GM10248 (cell line): ENCODE measurements at regions not wholly inside any gene's neighbourhood (a gene's known extent, or its start where the extent isn't known, plus 50 kb on each side); places are given as distances from the start of the nearest gene placed in this dataset.

Source experiments
- CTCF ChIA-PET: fragments of 300-600 bp; sonication (Branson Sonifier 250); formaldehyde crosslinking; extraction: SDS; loops from one replicate; lab custom pipeline; 2021; ENCODE audit warnings: antibody characterized with exemption; lab: Yijun Ruan, JAX
- POLR2A ChIA-PET: fragments of 350-650 bp; sonication (Branson Sonifier 250); formaldehyde crosslinking; extraction: SDS; loops from one replicate; lab custom pipeline; 2020; ENCODE audit warnings: antibody characterized with exemption; lab: Yijun Ruan, JAX
- DNase-seq: peaks from one replicate; pipeline ENCODE4 v3.0.0; 2012; ENCODE audit errors: extremely low spot score
- TF ChIP-seq, protein P1 (sequence below): IDR thresholded peaks from 2 replicates; pipeline ENCODE4 v1.5.1; 2012; ENCODE audit warnings: mild to moderate bottlenecking, low read depth; ENCODE audit errors: extremely low read depth, missing control alignments, control extremely low read depth

DNA sequence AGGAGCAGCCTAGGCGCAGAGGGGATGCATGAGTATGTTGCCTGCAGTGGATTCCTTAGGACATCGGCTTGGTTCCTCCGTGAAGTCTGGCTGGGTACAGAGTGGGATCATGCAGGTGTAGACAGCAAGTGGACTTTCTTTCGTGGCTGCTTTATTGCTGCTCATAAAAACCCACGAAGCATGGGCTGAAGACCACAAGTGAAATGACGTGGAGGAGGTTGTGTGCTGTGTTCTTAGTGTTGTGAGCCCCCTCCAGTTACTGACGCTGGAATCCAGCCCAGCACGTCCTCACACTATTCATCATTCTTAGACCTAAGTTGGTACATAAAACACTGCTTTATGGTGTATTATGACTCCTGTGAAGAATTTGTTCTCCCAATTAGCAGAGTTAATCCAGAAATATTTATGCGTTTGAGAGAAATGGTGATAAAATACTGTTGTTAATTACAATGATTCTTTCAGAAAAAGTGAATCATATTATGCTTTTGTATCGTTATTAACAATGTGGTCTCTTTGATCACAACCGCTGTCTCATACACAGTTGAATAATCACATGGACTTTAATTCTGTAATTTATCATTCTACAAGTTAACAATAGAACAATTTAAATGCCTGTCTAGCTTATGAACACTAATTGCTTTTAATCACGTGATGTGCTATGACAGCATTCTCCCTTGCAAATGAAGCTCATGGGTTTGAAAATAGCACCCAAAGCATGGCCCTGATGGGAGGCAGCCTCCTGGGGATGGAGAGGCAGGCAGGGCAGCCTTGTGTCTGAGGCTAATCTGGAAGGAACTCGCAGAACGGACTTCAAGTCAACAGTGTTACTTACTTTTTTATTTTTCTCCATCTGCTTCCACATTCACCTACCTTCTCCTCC is 233.9 kb upstream of the SYNDIG1 start:
- ChIA-PET POLR2A (no interaction called here), CTCF (no interaction called here)
- no peak for DNase-seq
- TF ChIP-seq, protein P1, sequence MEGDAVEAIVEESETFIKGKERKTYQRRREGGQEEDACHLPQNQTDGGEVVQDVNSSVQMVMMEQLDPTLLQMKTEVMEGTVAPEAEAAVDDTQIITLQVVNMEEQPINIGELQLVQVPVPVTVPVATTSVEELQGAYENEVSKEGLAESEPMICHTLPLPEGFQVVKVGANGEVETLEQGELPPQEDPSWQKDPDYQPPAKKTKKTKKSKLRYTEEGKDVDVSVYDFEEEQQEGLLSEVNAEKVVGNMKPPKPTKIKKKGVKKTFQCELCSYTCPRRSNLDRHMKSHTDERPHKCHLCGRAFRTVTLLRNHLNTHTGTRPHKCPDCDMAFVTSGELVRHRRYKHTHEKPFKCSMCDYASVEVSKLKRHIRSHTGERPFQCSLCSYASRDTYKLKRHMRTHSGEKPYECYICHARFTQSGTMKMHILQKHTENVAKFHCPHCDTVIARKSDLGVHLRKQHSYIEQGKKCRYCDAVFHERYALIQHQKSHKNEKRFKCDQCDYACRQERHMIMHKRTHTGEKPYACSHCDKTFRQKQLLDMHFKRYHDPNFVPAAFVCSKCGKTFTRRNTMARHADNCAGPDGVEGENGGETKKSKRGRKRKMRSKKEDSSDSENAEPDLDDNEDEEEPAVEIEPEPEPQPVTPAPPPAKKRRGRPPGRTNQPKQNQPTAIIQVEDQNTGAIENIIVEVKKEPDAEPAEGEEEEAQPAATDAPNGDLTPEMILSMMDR = no peak

DNA sequence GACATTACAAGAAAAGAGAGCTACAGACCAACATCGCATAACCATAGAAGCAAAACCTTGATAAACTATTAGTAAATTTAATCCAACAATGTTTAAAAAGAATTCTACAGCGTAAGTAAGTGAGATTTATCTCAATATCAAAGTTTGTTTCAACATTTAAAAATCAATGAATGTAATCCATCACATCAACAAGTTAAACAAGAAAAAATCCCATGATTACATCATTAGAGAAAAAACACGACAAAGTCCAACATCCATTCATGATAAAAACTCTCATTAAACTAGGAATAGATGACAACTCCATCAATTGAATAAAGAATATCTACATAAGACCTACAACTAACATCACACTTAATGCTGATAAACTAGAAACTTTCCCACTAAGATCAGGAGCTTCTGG is 239.0 kb upstream of the GGTLC1 start:
- CTCF ChIA-PET = interaction anchor here (0.9 kb wide), 1 partner anchor 13 kb away, joined by 3 read pairs; no protein-coding TSS in a partner anchor
- TF ChIP-seq, protein P1 = no peak
- DNase-seq = no peak
- POLR2A ChIA-PET = no interaction called here

DNA sequence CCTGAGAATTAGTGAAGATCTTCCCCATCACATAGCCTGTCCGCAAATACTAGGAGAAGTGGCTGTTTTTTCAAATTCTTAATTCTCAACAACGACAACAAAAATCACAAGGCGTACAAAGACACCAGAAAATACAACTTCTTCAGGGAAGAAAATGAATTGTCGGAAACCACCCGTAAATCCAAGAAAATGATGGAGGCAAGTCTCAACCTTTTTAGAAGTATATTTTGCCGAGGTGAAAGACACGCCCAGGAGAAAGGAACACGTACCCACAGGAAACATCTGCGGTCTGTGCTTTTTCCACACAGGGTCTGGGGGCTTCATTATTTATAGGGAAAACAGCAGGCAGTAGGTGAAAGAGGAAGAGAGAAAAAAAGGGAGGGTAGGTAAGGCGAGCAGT is 223.9 kb upstream of the GGTLC1 start:
- TF ChIP-seq, protein P1 = no peak
- ChIA-PET POLR2A (no interaction called here), CTCF (interaction anchor here (1.4 kb wide), 1 partner anchor 18 kb away, joined by 3 read pairs; no protein-coding TSS in a partner anchor)
- DNase-seq = no peak

- ChIA-PET POLR2A (no interaction called here), CTCF (interaction anchor here (0.6 to 1.4 kb wide), 2 partner anchors 11 to 17 kb away, joined by 3 read pairs; no protein-coding TSS in a partner anchor)
- no peak for DNase-seq
- TF ChIP-seq, protein P1 = no peak
Observed at GRCh38 chr20:24211972-24212371, 223.4 kb upstream of the GGTLC1 start.

- ChIA-PET POLR2A (no interaction called here), CTCF (no interaction called here)
- no peak for DNase-seq
- TF ChIP-seq, protein P1 = no peak
Observed at GRCh38 chr20:24210356-24210755, 221.8 kb upstream of the GGTLC1 start.

DNA sequence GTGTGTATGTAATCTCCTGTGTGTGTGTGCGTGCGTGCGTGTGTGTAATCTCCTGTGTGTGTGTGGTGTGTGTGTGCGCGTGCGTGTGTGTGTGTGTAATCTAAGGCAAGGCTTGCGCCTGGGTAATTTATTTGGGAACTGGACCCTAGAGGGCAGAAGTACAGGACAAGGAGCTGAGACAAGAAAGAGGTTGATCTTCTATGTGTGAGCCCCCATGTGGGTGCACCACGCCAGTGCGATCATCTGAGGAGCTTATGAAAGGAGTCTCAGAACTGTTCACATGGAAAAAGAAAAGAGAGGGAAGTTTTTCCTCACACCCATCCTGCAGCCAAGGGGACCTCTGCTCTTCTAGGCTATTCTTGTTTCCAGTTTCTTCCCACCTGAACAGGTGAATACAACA is 220.1 kb upstream of the GGTLC1 start:
- ChIA-PET POLR2A (no interaction called here), CTCF (interaction anchor here (1.0 kb wide), 1 partner anchor 15 kb away, joined by 6 read pairs; no protein-coding TSS in a partner anchor)
- no peak for DNase-seq
- TF ChIP-seq, protein P1 = no peak
